Nephron (organoid): ENCODE measurements at regions not wholly inside any gene's neighbourhood (a gene's known extent, or its start where the extent isn't known, plus 50 kb on each side); places are given as distances from the start of the nearest gene placed in this dataset.

ENCODE experiments used
- H3K27ac Mint-ChIP-seq, 3 experiments: 2 replicates each; pipeline ENCODE4 v1.8.0; 2020; ENCODE audit warnings: mixed read lengths in 3 of 3, mild to moderate bottlenecking in 2 of 3, moderate library complexity in 1 of 3
- H3K27me3 Mint-ChIP-seq: 2 replicates; pipeline ENCODE4 v1.8.0; 2021; ENCODE audit warnings: low read depth, mild to moderate bottlenecking, moderate library complexity, mixed read lengths
- H3K36me3 Mint-ChIP-seq: 2 replicates; pipeline ENCODE4 v1.8.0; 2020; ENCODE audit warnings: low read depth, mixed read lengths
- H3K4me1 Mint-ChIP-seq: 2 replicates; pipeline ENCODE4 v1.8.0; 2020; ENCODE audit warnings: mixed read lengths
- H3K4me3 Mint-ChIP-seq, 3 experiments: 2 replicates each; pipeline ENCODE4 v1.8.0; 2020; ENCODE audit warnings: mild to moderate bottlenecking in 3 of 3, mixed read lengths in 3 of 3, moderate library complexity in 2 of 3
- H3K9me3 Mint-ChIP-seq: 2 replicates; pipeline ENCODE4 v1.8.0; 2020; ENCODE audit warnings: mixed read lengths
- TF ChIP-seq, protein P1 (sequence below), 3 experiments: fragments of 200-600 bp; sonication (generic); IDR thresholded peaks; one replicate each; pipeline ENCODE4 v1.5.0; 2021; ENCODE audit warnings: antibody characterized with exemption in 3 of 3; ENCODE audit not compliant: unreplicated experiment in 3 of 3

DNA sequence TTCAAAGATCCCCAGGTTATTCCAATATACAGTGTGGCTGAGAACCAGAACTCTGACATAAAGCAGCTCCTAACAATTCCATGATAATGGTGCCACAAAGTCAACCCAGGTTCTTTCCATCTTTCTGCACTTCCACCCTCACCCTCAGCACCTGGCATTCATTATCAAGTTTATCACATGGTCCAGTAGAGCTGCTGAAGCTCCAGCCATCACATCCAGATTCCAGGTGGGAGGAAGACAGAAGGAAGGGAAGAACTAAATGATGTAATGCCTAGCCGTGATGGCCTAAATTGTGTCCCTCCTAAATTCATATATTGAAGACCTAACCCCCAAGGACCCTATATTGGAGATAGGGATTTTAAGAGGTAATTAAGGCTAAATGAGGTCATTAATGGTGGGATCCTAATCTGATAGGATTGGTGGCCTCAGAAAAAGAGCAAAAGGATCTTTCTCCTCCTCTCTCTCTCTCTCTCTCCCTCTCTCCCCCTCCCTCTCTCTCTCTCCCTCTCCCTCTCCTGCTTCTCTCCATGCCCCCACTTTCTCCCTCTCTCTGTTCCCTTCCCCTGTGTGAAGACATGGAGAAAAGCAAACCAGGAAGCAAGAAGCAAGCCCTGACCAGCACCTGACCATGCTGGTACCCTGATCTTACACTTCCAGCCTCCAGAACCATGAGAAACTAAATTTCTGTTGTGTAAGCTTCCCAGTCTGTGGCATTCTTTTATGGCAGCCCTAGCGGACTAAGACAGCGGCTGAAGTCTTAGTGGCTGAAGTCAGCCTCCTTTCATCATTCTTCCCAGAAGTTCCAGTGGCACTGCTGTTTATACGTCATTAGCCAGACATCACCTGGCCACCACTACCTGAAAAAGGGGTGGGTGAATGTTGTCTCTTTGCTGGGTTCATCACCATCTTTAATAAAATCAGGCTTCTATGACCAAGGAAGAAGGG, 369.7 kb upstream of the PROK2 start:
- Mint-ChIP-seq H3K36me3 (no peaks in the 10 kb centered on the region), H3K4me1 (peaks cover 48% of the 10 kb centered on the region), H3K4me3 (peak overlapping the region in 2 of 3 experiments; percentile 5 to 25), H3K27me3 (peaks cover 3% of the 10 kb centered on the region), H3K9me3 (no peaks in the 10 kb centered on the region), H3K27ac (peak overlapping the region; percentile 91 to 95 (median 93))
- TF ChIP-seq, protein P1, sequence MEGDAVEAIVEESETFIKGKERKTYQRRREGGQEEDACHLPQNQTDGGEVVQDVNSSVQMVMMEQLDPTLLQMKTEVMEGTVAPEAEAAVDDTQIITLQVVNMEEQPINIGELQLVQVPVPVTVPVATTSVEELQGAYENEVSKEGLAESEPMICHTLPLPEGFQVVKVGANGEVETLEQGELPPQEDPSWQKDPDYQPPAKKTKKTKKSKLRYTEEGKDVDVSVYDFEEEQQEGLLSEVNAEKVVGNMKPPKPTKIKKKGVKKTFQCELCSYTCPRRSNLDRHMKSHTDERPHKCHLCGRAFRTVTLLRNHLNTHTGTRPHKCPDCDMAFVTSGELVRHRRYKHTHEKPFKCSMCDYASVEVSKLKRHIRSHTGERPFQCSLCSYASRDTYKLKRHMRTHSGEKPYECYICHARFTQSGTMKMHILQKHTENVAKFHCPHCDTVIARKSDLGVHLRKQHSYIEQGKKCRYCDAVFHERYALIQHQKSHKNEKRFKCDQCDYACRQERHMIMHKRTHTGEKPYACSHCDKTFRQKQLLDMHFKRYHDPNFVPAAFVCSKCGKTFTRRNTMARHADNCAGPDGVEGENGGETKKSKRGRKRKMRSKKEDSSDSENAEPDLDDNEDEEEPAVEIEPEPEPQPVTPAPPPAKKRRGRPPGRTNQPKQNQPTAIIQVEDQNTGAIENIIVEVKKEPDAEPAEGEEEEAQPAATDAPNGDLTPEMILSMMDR (IDR thresholded peaks at IDR 0.05; ENCODE audit: unreplicated experiment in 3 of 3), result no peak

DNA sequence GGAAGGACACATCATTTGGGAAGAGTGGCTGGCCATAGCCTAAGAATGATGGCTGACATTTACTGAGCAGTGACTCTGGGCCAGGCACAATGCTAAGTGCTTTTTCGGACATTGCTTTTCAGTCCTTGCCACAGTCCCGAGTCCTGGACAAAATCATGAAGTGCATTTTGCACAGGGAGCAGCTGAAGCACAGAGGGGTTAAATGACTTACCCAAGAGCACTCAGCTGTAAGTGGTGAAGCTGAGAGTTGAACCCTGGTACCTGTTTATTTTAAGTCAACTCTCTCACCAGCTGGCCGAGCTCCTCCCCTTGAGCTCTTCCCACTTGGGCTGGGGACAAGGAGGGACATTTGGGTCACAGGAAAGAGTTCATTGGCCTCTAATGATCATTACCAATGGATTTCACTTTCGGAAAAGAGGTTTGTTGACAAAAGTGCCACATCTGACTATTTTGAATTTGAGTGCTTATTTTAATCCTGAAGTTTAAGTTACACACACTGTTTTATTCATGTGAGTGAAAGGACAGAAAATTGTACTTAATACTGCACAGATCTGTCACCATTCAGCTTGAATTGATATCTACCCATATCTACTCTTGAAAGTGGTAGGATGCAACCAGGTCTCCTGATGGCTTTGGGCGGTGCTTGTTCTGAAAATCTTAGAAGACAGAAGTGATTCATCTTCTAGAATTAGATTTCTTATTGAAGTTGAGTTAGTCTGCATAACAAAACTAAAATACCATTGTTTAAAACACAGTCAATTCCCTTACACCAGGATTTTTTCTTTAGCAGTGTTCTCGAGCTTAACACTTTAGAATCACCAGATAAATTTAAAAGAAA, 368.7 kb upstream of the PROK2 start:
- TF ChIP-seq, protein P1 (IDR thresholded peaks at IDR 0.05; ENCODE audit: unreplicated experiment in 3 of 3), result no peak
- Mint-ChIP-seq H3K4me1 (peaks cover 54% of the 10 kb centered on the region), H3K36me3 (no peaks in the 10 kb centered on the region), H3K27ac (peak overlapping the region; percentile 94 to 96 (median 95)), H3K4me3 (no peak overlapping the region), H3K9me3 (no peaks in the 10 kb centered on the region), H3K27me3 (peaks cover 3% of the 10 kb centered on the region)

DNA sequence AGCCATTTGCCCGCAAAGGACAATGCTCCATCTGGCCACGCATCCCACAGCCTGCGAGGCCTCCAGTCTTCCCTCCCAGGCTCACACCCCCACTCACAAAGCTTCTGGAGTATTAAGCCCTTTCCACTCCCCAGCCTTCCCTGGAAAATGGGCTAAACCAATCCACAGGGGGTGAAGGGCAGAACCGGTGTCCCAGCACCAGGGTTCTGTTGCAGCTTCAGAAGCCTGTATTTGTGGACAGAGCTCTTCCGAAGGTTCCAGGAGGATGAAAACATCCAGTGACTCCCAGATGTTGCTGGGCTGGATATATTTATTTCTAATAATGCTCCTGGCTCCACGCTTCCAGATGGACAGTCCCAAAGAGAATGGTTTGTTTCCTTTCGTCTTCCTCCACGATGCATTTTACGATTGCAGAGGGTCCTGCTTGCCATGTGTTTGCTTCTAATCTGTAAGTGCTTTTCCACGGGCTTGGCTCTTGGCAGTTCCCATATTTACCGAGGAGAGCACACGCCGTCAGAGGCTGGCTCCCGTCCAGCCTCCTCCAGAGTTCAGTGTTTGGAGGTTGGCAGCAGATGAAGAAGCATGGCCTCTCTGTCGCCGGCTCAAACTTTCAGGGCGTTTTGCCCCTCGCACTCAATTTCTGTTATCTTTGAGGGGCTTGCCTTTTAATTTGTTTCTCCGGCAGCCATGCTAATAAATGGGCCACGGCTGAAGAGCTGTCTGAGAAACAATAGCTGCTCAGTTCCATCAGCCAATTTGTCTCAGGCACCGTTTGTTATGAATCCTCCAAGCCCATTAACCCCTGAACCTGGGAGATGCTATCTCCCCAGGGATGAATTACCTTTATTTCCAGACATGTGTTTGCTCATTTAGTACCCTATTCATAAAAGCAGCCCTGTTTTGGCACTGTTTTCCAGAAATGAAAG, 367.9 kb upstream of the PROK2 start:
- Mint-ChIP-seq H3K9me3 (peaks cover 2% of the 10 kb centered on the region), H3K4me3 (peak overlapping the region; percentile 58 to 65 (median 65)), H3K36me3 (no peaks in the 10 kb centered on the region), H3K27ac (peak overlapping the region; percentile 94 to 96 (median 95)), H3K4me1 (peaks cover 54% of the 10 kb centered on the region), H3K27me3 (peaks cover 8% of the 10 kb centered on the region)
- TF ChIP-seq, protein P1 (IDR thresholded peaks at IDR 0.05; ENCODE audit: unreplicated experiment in 3 of 3), result no peak

DNA sequence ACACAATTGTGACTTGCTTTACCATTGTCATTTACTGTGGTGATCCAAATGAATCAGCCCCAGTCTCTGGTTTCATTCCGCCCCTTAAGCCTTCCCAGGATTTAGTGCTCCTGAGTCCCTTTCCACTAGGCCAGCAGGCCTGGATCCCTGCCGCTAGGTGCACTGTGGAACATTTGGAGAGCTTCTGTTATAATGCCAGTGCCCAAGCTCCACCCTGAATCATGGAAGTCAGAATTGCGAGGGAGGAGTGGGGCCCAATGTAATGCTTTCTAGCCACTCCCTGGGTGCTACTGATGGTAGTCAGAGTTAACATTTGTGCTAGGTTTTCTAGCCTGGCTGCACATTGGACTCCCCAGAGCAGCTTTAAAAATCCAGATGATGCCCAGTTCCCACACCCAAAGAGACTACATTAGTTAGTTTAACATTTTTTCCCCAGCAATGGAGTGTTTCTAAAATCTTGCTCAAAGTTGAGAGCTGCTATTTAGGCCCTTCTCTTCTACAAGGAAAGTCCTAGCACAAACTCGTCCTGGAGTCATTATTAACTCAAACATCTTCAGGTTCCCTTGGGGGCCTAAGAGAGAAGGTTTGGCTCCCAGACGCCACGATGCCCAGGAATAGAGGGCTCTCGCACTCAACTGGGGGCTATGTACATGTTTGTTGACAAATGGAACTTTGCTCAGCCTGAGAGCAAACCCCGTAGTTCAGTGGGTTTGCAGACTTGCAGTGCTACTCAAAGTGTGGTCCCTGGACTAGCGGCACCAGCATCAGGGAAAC, 366.7 kb upstream of the PROK2 start:
- TF ChIP-seq, protein P1 (IDR thresholded peaks at IDR 0.05; ENCODE audit: unreplicated experiment in 3 of 3), result no peak
- H3K27me3 Mint-ChIP-seq, result peaks cover 8% of the 10 kb centered on the region
- peaks cover 2% of the 10 kb centered on the region for H3K9me3 Mint-ChIP-seq
- peaks cover 49% of the 10 kb centered on the region for H3K4me1 Mint-ChIP-seq
- no peaks in the 10 kb centered on the region for H3K36me3 Mint-ChIP-seq
- H3K27ac Mint-ChIP-seq, result peak overlapping the region; percentile 94 to 96 (median 95)
- H3K4me3 Mint-ChIP-seq, result no peak overlapping the region
